GM23338 (cell line): ENCODE measurements at regions not wholly inside any gene's neighbourhood (a gene's known extent, or its start where the extent isn't known, plus 50 kb on each side); places are given as distances from the start of the nearest gene placed in this dataset.
"Not testable (repeated sequence)": the region's sequence is repeated elsewhere in the genome, so short reads cannot be mapped to it uniquely, and the experiment has no call there.

ENCODE experiments used
- ATAC-seq: fragments of 200-7000 bp; cut with Tn5 transposase; 3 replicates; pipeline ENCODE4 v1.9.1; 2020
- DNase-seq: peaks from one replicate; pipeline ENCODE4 v3.0.0-alpha.2; 2015; ENCODE audit warnings: low spot score
- H2AFZ ChIP-seq: fragments of 200-600 bp; sonication (generic); 2 replicates; pipeline ENCODE4 v1.8.0; 2016; ENCODE audit warnings: antibody characterized with exemption, mild to moderate bottlenecking, moderate library complexity
- H3F3A ChIP-seq: fragments of 200-600 bp; sonication (generic); replicated peaks from 2 replicates; pipeline ENCODE4 v1.8.0; 2017; ENCODE audit warnings: antibody characterized with exemption, mixed run types, low read depth
- H3K27ac ChIP-seq: fragments of 200-600 bp; sonication (generic); 2 replicates; pipeline ENCODE4 v1.6.1; 2016; ENCODE audit warnings: low read depth
- H3K27me3 ChIP-seq: fragments of 200-600 bp; sonication (generic); 2 replicates; pipeline ENCODE4 v1.8.0; 2016; ENCODE audit warnings: mild to moderate bottlenecking, mixed run types, moderate library complexity; ENCODE audit not compliant: insufficient read depth
- H3K36me3 ChIP-seq: fragments of 200-600 bp; sonication (generic); 2 replicates; pipeline ENCODE4 v1.8.0; 2016; ENCODE audit warnings: mild to moderate bottlenecking; ENCODE audit not compliant: insufficient read depth
- H3K4me1 ChIP-seq: fragments of 200-600 bp; sonication (generic); 2 replicates; pipeline ENCODE4 v1.8.0; 2016; ENCODE audit warnings: mild to moderate bottlenecking, moderate library complexity; ENCODE audit not compliant: insufficient read depth
- H3K4me2 ChIP-seq: fragments of 200-600 bp; sonication (generic); 2 replicates; pipeline ENCODE4 v1.7.1; 2017; ENCODE audit warnings: mixed run types
- H3K4me3 ChIP-seq: fragments of 200-600 bp; sonication (generic); 2 replicates; pipeline ENCODE4 v1.6.1; 2016; ENCODE audit warnings: mixed run types
- H3K79me2 ChIP-seq: fragments of 200-600 bp; sonication (generic); replicated peaks from 2 replicates; pipeline ENCODE4 v1.8.0; 2017; ENCODE audit warnings: mild to moderate bottlenecking; ENCODE audit not compliant: insufficient read depth
- H3K9me2 ChIP-seq: fragments of 200-600 bp; sonication (generic); 2 replicates; pipeline ENCODE4 v1.8.0; 2017; ENCODE audit not compliant: insufficient read depth
- H4K20me1 ChIP-seq: fragments of 200-600 bp; sonication (generic); replicated peaks from 2 replicates; pipeline ENCODE4 v1.8.0; 2017; ENCODE audit warnings: mild to moderate bottlenecking; ENCODE audit not compliant: insufficient read depth
- H3K27ac Mint-ChIP-seq: 2 replicates; pipeline ENCODE4 v1.8.0; 2020; ENCODE audit warnings: inconsistent platforms, mild to moderate bottlenecking, moderate library complexity, mixed read lengths
- H3K27me3 Mint-ChIP-seq: 3 replicates; pipeline ENCODE4 v1.8.0; 2022; ENCODE audit warnings: low read depth, mild to moderate bottlenecking, moderate library complexity, mixed read lengths, inconsistent platforms; ENCODE audit not compliant: insufficient read depth, poor library complexity
- H3K36me3 Mint-ChIP-seq: 3 replicates; pipeline ENCODE4 v1.8.0; 2021; ENCODE audit warnings: low read depth, mild to moderate bottlenecking, inconsistent platforms, moderate library complexity, mixed read lengths
- H3K4me1 Mint-ChIP-seq: 3 replicates; pipeline ENCODE4 v1.8.0; 2020; ENCODE audit warnings: mild to moderate bottlenecking, inconsistent platforms, mixed read lengths
- H3K4me3 Mint-ChIP-seq: 3 replicates; pipeline ENCODE4 v1.8.0; 2021; ENCODE audit warnings: moderate library complexity, mild to moderate bottlenecking, inconsistent platforms, mixed read lengths
- H3K9me3 Mint-ChIP-seq: 3 replicates; pipeline ENCODE4 v1.8.0; 2020; ENCODE audit warnings: moderate library complexity, mild to moderate bottlenecking, inconsistent platforms, mixed read lengths
- ETS1 ChIP-seq: IDR thresholded peaks from 2 replicates; pipeline ENCODE4 v1.6.1; 2016; ENCODE audit warnings: antibody characterized with exemption
- NANOG ChIP-seq: IDR thresholded peaks from 2 replicates; pipeline ENCODE4 v1.6.1; 2016; ENCODE audit warnings: antibody characterized with exemption, borderline replicate concordance
- POLR2AphosphoS5 ChIP-seq: IDR thresholded peaks from 2 replicates; pipeline ENCODE4 v1.6.1; 2016; ENCODE audit warnings: antibody characterized with exemption, low read depth
- ZNF114 ChIP-seq: fragments of 250-450 bp; sonication (Bioruptor Pico); IDR thresholded peaks from 2 replicates; pipeline ENCODE4 v1.5.0; 2020; ENCODE audit warnings: mild to moderate bottlenecking, moderate library complexity
- ZNF462 ChIP-seq: fragments of 250-450 bp; sonication (Bioruptor Pico); IDR thresholded peaks from 2 replicates; pipeline ENCODE4 v1.5.0; 2020; ENCODE audit warnings: mild to moderate bottlenecking, moderate library complexity
- TF ChIP-seq, protein P1 (sequence below), 2 experiments: fragments of 200-600 bp in 1 of 2; sonication (generic) in 1 of 2; conservative IDR thresholded peaks; 2 replicates each; pipeline versions ENCODE4 v1.5.1 to v1.6.1; 2016 to 2017; ENCODE audit warnings: antibody characterized with exemption in 2 of 2, low read depth in 2 of 2, mild to moderate bottlenecking in 2 of 2, moderate library complexity in 1 of 2

DNA sequence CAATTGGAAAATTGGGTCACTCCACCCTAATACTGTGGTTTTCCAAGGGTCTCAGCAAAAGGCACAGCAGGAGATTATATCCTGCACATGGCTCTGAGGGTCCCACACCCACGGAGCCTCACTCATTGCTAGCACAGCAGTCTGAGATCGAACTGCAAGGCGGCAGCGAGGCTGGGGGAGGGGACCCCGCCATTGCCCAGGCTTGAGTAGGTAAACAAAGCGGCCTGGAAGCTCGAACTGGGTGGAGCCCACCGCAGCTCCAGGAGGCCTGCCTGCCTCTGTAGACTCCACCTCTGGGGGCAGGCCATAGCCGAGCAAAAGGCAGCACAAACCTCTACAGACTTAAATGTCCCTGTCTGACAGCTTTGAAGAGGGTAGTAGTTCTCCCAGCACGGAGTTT, 82.0 kb upstream of the OR13H1 start:
- not testable (repeated sequence) for H3K9me2 ChIP-seq

GRCh38 chrX:131473809-131474208, 70.1 kb upstream of the OR13H1 start:
- peaks cover 30% of the 10 kb centered on the region for H3K4me1 ChIP-seq
- H3K36me3 Mint-ChIP-seq: peaks cover 28% of the 10 kb centered on the region
- H3K27ac ChIP-seq, H3F3A ChIP-seq, H3K4me3 Mint-ChIP-seq, H3K4me2 ChIP-seq, H3K27ac Mint-ChIP-seq, H3K27me3 Mint-ChIP-seq, H4K20me1 ChIP-seq, H3K4me3 ChIP-seq, H3K36me3 ChIP-seq, H3K9me3 Mint-ChIP-seq, H2AFZ ChIP-seq, H3K79me2 ChIP-seq, ATAC-seq, H3K27me3 ChIP-seq, H3K9me2 ChIP-seq, DNase-seq: not testable (repeated sequence)
- H3K4me1 Mint-ChIP-seq: peaks cover 26% of the 10 kb centered on the region

More for the DNA sequence above, 82.0 kb upstream of the OR13H1 start:
- not testable (repeated sequence) for H3K36me3 ChIP-seq, H3K27me3 Mint-ChIP-seq, H3K27ac Mint-ChIP-seq, H3K27me3 ChIP-seq, H3K4me3 Mint-ChIP-seq, H2AFZ ChIP-seq, H3F3A ChIP-seq, H3K4me1 ChIP-seq, H3K4me2 ChIP-seq, H4K20me1 ChIP-seq, H3K27ac ChIP-seq, DNase-seq, ATAC-seq, H3K4me3 ChIP-seq, H3K4me1 Mint-ChIP-seq, H3K79me2 ChIP-seq
- H3K36me3 Mint-ChIP-seq: peaks cover 28% of the 10 kb centered on the region
- H3K9me3 Mint-ChIP-seq: peaks cover 34% of the 10 kb centered on the region

- H3K36me3 ChIP-seq: no peaks in the 10 kb centered on the region
- peaks cover 5% of the 10 kb centered on the region; the same call in 1 of the 2 replicates for H3K9me2 ChIP-seq
- H3K9me3 Mint-ChIP-seq: peaks cover 44% of the 10 kb centered on the region
- H3K79me2 ChIP-seq: peaks cover 4% of the 10 kb centered on the region; the same call in 1 of the 2 replicates
- DNase-seq: peak; percentile 68
- H3K4me2 ChIP-seq: no peak overlapping the region
- H3K27me3 ChIP-seq: no peaks in the 10 kb centered on the region
- ATAC-seq: peak; percentile 97
- no peaks in the 10 kb centered on the region for H3F3A ChIP-seq
- H3K4me3 ChIP-seq: no peak overlapping the region
- TF ChIP-seq NANOG: peak; percentile 98
- TF ChIP-seq, protein P1, sequence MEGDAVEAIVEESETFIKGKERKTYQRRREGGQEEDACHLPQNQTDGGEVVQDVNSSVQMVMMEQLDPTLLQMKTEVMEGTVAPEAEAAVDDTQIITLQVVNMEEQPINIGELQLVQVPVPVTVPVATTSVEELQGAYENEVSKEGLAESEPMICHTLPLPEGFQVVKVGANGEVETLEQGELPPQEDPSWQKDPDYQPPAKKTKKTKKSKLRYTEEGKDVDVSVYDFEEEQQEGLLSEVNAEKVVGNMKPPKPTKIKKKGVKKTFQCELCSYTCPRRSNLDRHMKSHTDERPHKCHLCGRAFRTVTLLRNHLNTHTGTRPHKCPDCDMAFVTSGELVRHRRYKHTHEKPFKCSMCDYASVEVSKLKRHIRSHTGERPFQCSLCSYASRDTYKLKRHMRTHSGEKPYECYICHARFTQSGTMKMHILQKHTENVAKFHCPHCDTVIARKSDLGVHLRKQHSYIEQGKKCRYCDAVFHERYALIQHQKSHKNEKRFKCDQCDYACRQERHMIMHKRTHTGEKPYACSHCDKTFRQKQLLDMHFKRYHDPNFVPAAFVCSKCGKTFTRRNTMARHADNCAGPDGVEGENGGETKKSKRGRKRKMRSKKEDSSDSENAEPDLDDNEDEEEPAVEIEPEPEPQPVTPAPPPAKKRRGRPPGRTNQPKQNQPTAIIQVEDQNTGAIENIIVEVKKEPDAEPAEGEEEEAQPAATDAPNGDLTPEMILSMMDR (conservative IDR thresholded peaks at IDR 0.05; ENCODE audit: low read depth in 2 of 2): no peak
- TF ChIP-seq ZNF462: peak; percentile 62
- no peak for TF ChIP-seq POLR2AphosphoS5
- TF ChIP-seq ETS1: peak; percentile 68; the same call in 1 of the 2 replicates
- TF ChIP-seq ZNF114 (CRISPR knock-in tag): no peak
- H3K27ac Mint-ChIP-seq: peak overlapping the region; percentile 98
- H3K27ac ChIP-seq: peak overlapping the region; percentile 93
- H4K20me1 ChIP-seq: no peaks in the 10 kb centered on the region
- no peak overlapping the region for H2AFZ ChIP-seq
- peaks cover 30% of the 10 kb centered on the region for H3K4me1 ChIP-seq
- H3K4me3 Mint-ChIP-seq: peak overlapping the region; percentile 45; the same call in 1 of the 3 replicates
- H3K27me3 Mint-ChIP-seq: peaks cover 6% of the 10 kb centered on the region
- H3K36me3 Mint-ChIP-seq: peaks cover 65% of the 10 kb centered on the region
- H3K4me1 Mint-ChIP-seq: peaks cover 26% of the 10 kb centered on the region
Observed at GRCh38 chrX:131477498-131477897, 66.4 kb upstream of the OR13H1 start.
